ENCODE measurements at regions not wholly inside any gene's neighbourhood (a gene's known extent, or its start where the extent isn't known, plus 50 kb on each side); places are given as distances from the start of the nearest gene placed in this dataset.

- TF ChIP-seq EZH2phosphoT487 (IDR thresholded peaks at IDR 0.05; ENCODE audit: insufficient read depth, low read depth) (no peak), EZH2 (IDR thresholded peaks at IDR 0.05; ENCODE audit: insufficient read depth, poor library complexity, severe bottlenecking) (no peak)
- Histone ChIP-seq H3K27me3 (replicated peaks; ENCODE audit: insufficient read depth) (no peaks in the 10 kb centered on the region), H3K36me3 (ENCODE audit: low read depth) (no peaks in the 10 kb centered on the region), H3K79me2 (ENCODE audit: insufficient read depth) (peaks cover 67% of the 10 kb centered on the region), H3K4me2 (ENCODE audit: unreplicated experiment) (peak overlapping the region; percentile 24), H2AFZ (no peak overlapping the region), H3F3A (ENCODE audit: insufficient read depth) (no peaks in the 10 kb centered on the region), H3K9me2 (ENCODE audit: insufficient read depth) (no peaks in the 10 kb centered on the region), H3K9ac (peak overlapping the region; percentile 45; the same call in 1 of the 2 replicates), H3K4me3 (no peak overlapping the region), H4K20me1 (ENCODE audit: insufficient read depth) (no peaks in the 10 kb centered on the region; the same call in 1 of the 2 replicates), H3K4me1 (ENCODE audit: insufficient read depth) (peaks cover 11% of the 10 kb centered on the region; the same call in 1 of the 2 replicates), H3K27ac (peak overlapping the region; percentile 35), H3K9me3 (ENCODE audit: low read depth) (no peaks in the 10 kb centered on the region)
- DNase-seq = no peak
- 68 to 73% methylated on average over 20 to 21 of the region's 21 CpGs for WGBS, 2 experiments (ENCODE audit: low coverage in 1 of 2, low lambda C conversion rate in 2 of 2, missing lambda C conversion rate in 2 of 2)
- in situ Hi-C loops (cut with MboI) = no loop called here
Observed at GRCh38 chr16:85330006-85330693, 217.9 kb upstream of the CIBAR2 start.

GRCh38 chr16:85330694-85331188 is 218.5 kb upstream of the CIBAR2 start:
- no peaks in the 10 kb centered on the region for H3K9me3 ChIP-seq (ENCODE audit: low read depth)
- H3K4me3 ChIP-seq = no peak overlapping the region
- no peaks in the 10 kb centered on the region for H3F3A ChIP-seq (ENCODE audit: insufficient read depth)
- H2AFZ ChIP-seq = no peak overlapping the region
- no peak for TF ChIP-seq EZH2phosphoT487 (IDR thresholded peaks at IDR 0.05; ENCODE audit: insufficient read depth, low read depth)
- no peak for TF ChIP-seq EZH2 (IDR thresholded peaks at IDR 0.05; ENCODE audit: insufficient read depth, poor library complexity, severe bottlenecking)
- peak; percentile 95 for DNase-seq
- 20 to 26% methylated on average over 6 of the region's 6 CpGs for WGBS, 2 experiments (ENCODE audit: low coverage in 1 of 2, low lambda C conversion rate in 2 of 2, missing lambda C conversion rate in 2 of 2)
- H4K20me1 ChIP-seq (ENCODE audit: insufficient read depth) = no peaks in the 10 kb centered on the region; the same call in 1 of the 2 replicates
- no peaks in the 10 kb centered on the region for H3K27me3 ChIP-seq (replicated peaks; ENCODE audit: insufficient read depth)
- H3K27ac ChIP-seq = peak overlapping the region; percentile 35
- H3K79me2 ChIP-seq (ENCODE audit: insufficient read depth) = peaks cover 63% of the 10 kb centered on the region
- H3K9ac ChIP-seq = peak overlapping the region; percentile 45; the same call in 1 of the 2 replicates
- no peaks in the 10 kb centered on the region for H3K36me3 ChIP-seq (ENCODE audit: low read depth)
- in situ Hi-C loops (cut with MboI) = no loop called here
- no peaks in the 10 kb centered on the region for H3K9me2 ChIP-seq (ENCODE audit: insufficient read depth)
- peak overlapping the region; percentile 24 for H3K4me2 ChIP-seq (ENCODE audit: unreplicated experiment)
- peaks cover 11% of the 10 kb centered on the region; the same call in 1 of the 2 replicates for H3K4me1 ChIP-seq (ENCODE audit: insufficient read depth)

- DNase-seq = no peak
- Histone ChIP-seq H3K4me1 (ENCODE audit: insufficient read depth) (peaks cover 7% of the 10 kb centered on the region; the same call in 1 of the 2 replicates), H2AFZ (no peak overlapping the region), H3K27me3 (replicated peaks; ENCODE audit: insufficient read depth) (no peaks in the 10 kb centered on the region), H3F3A (ENCODE audit: insufficient read depth) (no peaks in the 10 kb centered on the region), H3K4me2 (ENCODE audit: unreplicated experiment) (no peak overlapping the region), H3K27ac (no peak overlapping the region), H3K9ac (no peak overlapping the region), H3K4me3 (no peak overlapping the region), H3K9me3 (ENCODE audit: low read depth) (no peaks in the 10 kb centered on the region), H4K20me1 (ENCODE audit: insufficient read depth) (no peaks in the 10 kb centered on the region; the same call in 1 of the 2 replicates), H3K79me2 (ENCODE audit: insufficient read depth) (peaks cover 53% of the 10 kb centered on the region), H3K9me2 (ENCODE audit: insufficient read depth) (no peaks in the 10 kb centered on the region), H3K36me3 (ENCODE audit: low read depth) (no peaks in the 10 kb centered on the region)
- WGBS, 2 experiments (ENCODE audit: low coverage in 1 of 2, low lambda C conversion rate in 2 of 2, missing lambda C conversion rate in 2 of 2) = 64 to 67% methylated on average over 7 of the region's 7 CpGs
- TF ChIP-seq EZH2phosphoT487 (IDR thresholded peaks at IDR 0.05; ENCODE audit: insufficient read depth, low read depth) (no peak), EZH2 (IDR thresholded peaks at IDR 0.05; ENCODE audit: insufficient read depth, poor library complexity, severe bottlenecking) (no peak)
- in situ Hi-C loops (cut with MboI) = no loop called here
Observed at GRCh38 chr16:85331688-85332087, 219.4 kb upstream of the CIBAR2 start.

GRCh38 chr16:85332175-85332574 is 219.9 kb upstream of the CIBAR2 start:
- no peak for TF ChIP-seq EZH2 (IDR thresholded peaks at IDR 0.05; ENCODE audit: insufficient read depth, poor library complexity, severe bottlenecking)
- no peak for TF ChIP-seq EZH2phosphoT487 (IDR thresholded peaks at IDR 0.05; ENCODE audit: insufficient read depth, low read depth)
- in situ Hi-C loops (cut with MboI) = no loop called here
- DNase-seq = no peak
- no peak overlapping the region for H3K9ac ChIP-seq
- H3K9me3 ChIP-seq (ENCODE audit: low read depth) = no peaks in the 10 kb centered on the region
- H3K79me2 ChIP-seq (ENCODE audit: insufficient read depth) = peaks cover 48% of the 10 kb centered on the region
- H3K4me2 ChIP-seq (ENCODE audit: unreplicated experiment) = no peak overlapping the region
- H3K27me3 ChIP-seq (replicated peaks; ENCODE audit: insufficient read depth) = no peaks in the 10 kb centered on the region
- H3K27ac ChIP-seq = no peak overlapping the region
- no peaks in the 10 kb centered on the region for H3K9me2 ChIP-seq (ENCODE audit: insufficient read depth)
- H4K20me1 ChIP-seq (ENCODE audit: insufficient read depth) = no peaks in the 10 kb centered on the region; the same call in 1 of the 2 replicates
- 95 to 96% methylated on average over 12 of the region's 12 CpGs for WGBS, 2 experiments (ENCODE audit: low coverage in 1 of 2, low lambda C conversion rate in 2 of 2, missing lambda C conversion rate in 2 of 2)
- no peaks in the 10 kb centered on the region for H3K36me3 ChIP-seq (ENCODE audit: low read depth)
- H3F3A ChIP-seq (ENCODE audit: insufficient read depth) = no peaks in the 10 kb centered on the region
- H3K4me3 ChIP-seq = no peak overlapping the region
- no peak overlapping the region for H2AFZ ChIP-seq
- peaks cover 6% of the 10 kb centered on the region; the same call in 1 of the 2 replicates for H3K4me1 ChIP-seq (ENCODE audit: insufficient read depth)
